Right lobe of liver (tissue), 4 donors: ENCODE measurements at regions not wholly inside any gene's neighbourhood (a gene's known extent, or its start where the extent isn't known, plus 50 kb on each side); places are given as distances from the start of the nearest gene placed in this dataset.

Experiments used
- CTCF ChIP-seq, 4 donors: fragments of 200-600 bp in 3 of 4; fragments of 450-650 bp in 1 of 4; IDR thresholded peaks; one replicate each; pipeline versions ENCODE4 v1.5.1 to v1.8.0; 2016 to 2022; ENCODE audit warnings: antibody characterized with exemption in 4 of 4, mild to moderate bottlenecking in 2 of 4
- POLR2A ChIP-seq: fragments of 450-650 bp; IDR thresholded peaks from one replicate; pipeline ENCODE4 v1.6.1; 2017; ENCODE audit warnings: antibody characterized with exemption, mild to moderate bottlenecking
- donor health status: DM: no; HTN: no; CAD: no.
- donor health status: DM: no; HTN: no; CAD: no.
- donor health status: DM: no; HTN: yes; CAD: no.

GRCh38 chr10:4196183-4196582 lies 411.2 kb upstream of the KLF6 start:
- TF ChIP-seq CTCF (IDR thresholded peaks at IDR 0.05) (no peak), POLR2A (no peak)
